ENCODE measurements at regions not wholly inside any gene's neighbourhood (a gene's known extent, or its start where the extent isn't known, plus 50 kb on each side); places are given as distances from the start of the nearest gene placed in this dataset.

- Histone ChIP-seq H3K4me3 (ENCODE audit: insufficient read depth, low read length) (no peak overlapping the region), H3K4me1 (ENCODE audit: insufficient read depth, low read length) (no peaks in the 10 kb centered on the region), H3K79me2 (ENCODE audit: insufficient read depth, low read length) (no peaks in the 10 kb centered on the region), H3K9me3 (ENCODE audit: low read depth, low read length) (no peaks in the 10 kb centered on the region), H3K27ac (ENCODE audit: low read depth, low read length) (no peak overlapping the region), H3K36me3 (ENCODE audit: insufficient read depth, low read length) (no peaks in the 10 kb centered on the region), H3K4me2 (ENCODE audit: insufficient read depth, low read length) (no peak overlapping the region), H3K27me3 (ENCODE audit: insufficient read depth, low read length) (no peaks in the 10 kb centered on the region), H2AFZ (ENCODE audit: low read length) (no peak overlapping the region), H4K20me1 (ENCODE audit: insufficient read depth, low read length) (no peaks in the 10 kb centered on the region)
- no peak for DNase-seq (ENCODE audit: insufficient read length, low spot score, missing footprints)
- no peak for TF ChIP-seq CTCF (IDR thresholded peaks at IDR 0.05; ENCODE audit: extremely low read depth, low read depth, low read length)
Measured at GRCh38 chr4:130026185-130026584, 930.2 kb downstream of the C4orf33 start.

GRCh38 chr4:130027973-130028372, 932.0 kb downstream of the C4orf33 start:
- Histone ChIP-seq H3K27me3 (ENCODE audit: insufficient read depth, low read length) (no peaks in the 10 kb centered on the region), H2AFZ (ENCODE audit: low read length) (no peak overlapping the region), H3K36me3 (ENCODE audit: insufficient read depth, low read length) (no peaks in the 10 kb centered on the region), H4K20me1 (ENCODE audit: insufficient read depth, low read length) (no peaks in the 10 kb centered on the region), H3K79me2 (ENCODE audit: insufficient read depth, low read length) (no peaks in the 10 kb centered on the region), H3K4me2 (ENCODE audit: insufficient read depth, low read length) (no peak overlapping the region), H3K4me3 (ENCODE audit: insufficient read depth, low read length) (no peak overlapping the region), H3K4me1 (ENCODE audit: insufficient read depth, low read length) (no peaks in the 10 kb centered on the region), H3K27ac (ENCODE audit: low read depth, low read length) (no peak overlapping the region), H3K9me3 (ENCODE audit: low read depth, low read length) (no peaks in the 10 kb centered on the region)
- no peak for TF ChIP-seq CTCF (IDR thresholded peaks at IDR 0.05; ENCODE audit: extremely low read depth, low read depth, low read length)
- no peak for DNase-seq (ENCODE audit: insufficient read length, low spot score, missing footprints)

- no peak for TF ChIP-seq CTCF (IDR thresholded peaks at IDR 0.05; ENCODE audit: extremely low read depth, low read depth, low read length)
- no peak overlapping the region for H2AFZ ChIP-seq (ENCODE audit: low read length)
- DNase-seq (ENCODE audit: insufficient read length, low spot score, missing footprints): no peak
- no peaks in the 10 kb centered on the region for H3K79me2 ChIP-seq (ENCODE audit: insufficient read depth, low read length)
- H4K20me1 ChIP-seq (ENCODE audit: insufficient read depth, low read length): no peaks in the 10 kb centered on the region
- no peaks in the 10 kb centered on the region for H3K36me3 ChIP-seq (ENCODE audit: insufficient read depth, low read length)
- H3K4me2 ChIP-seq (ENCODE audit: insufficient read depth, low read length): no peak overlapping the region
- no peaks in the 10 kb centered on the region for H3K4me1 ChIP-seq (ENCODE audit: insufficient read depth, low read length)
- H3K9me3 ChIP-seq (ENCODE audit: low read depth, low read length): no peaks in the 10 kb centered on the region
- no peak overlapping the region for H3K27ac ChIP-seq (ENCODE audit: low read depth, low read length)
- no peaks in the 10 kb centered on the region for H3K27me3 ChIP-seq (ENCODE audit: insufficient read depth, low read length)
- H3K4me3 ChIP-seq (ENCODE audit: insufficient read depth, low read length): no peak overlapping the region
Measured at GRCh38 chr4:130028552-130028951, 932.6 kb downstream of the C4orf33 start.

- Histone ChIP-seq H2AFZ (ENCODE audit: low read length) (no peak overlapping the region), H3K36me3 (ENCODE audit: insufficient read depth, low read length) (no peaks in the 10 kb centered on the region), H3K27ac (ENCODE audit: low read depth, low read length) (no peak overlapping the region), H3K4me1 (ENCODE audit: insufficient read depth, low read length) (no peaks in the 10 kb centered on the region), H3K9me3 (ENCODE audit: low read depth, low read length) (no peaks in the 10 kb centered on the region), H3K27me3 (ENCODE audit: insufficient read depth, low read length) (no peaks in the 10 kb centered on the region), H3K4me2 (ENCODE audit: insufficient read depth, low read length) (no peak overlapping the region), H4K20me1 (ENCODE audit: insufficient read depth, low read length) (no peaks in the 10 kb centered on the region), H3K79me2 (ENCODE audit: insufficient read depth, low read length) (no peaks in the 10 kb centered on the region), H3K4me3 (ENCODE audit: insufficient read depth, low read length) (no peak overlapping the region)
- no peak for DNase-seq (ENCODE audit: insufficient read length, low spot score, missing footprints)
- TF ChIP-seq CTCF (IDR thresholded peaks at IDR 0.05; ENCODE audit: extremely low read depth, low read depth, low read length): no peak
Measured at GRCh38 chr4:130029442-130029841, 933.5 kb downstream of the C4orf33 start.
